H9 (cell line): ENCODE measurements at regions not wholly inside any gene's neighbourhood (a gene's known extent, or its start where the extent isn't known, plus 50 kb on each side); places are given as distances from the start of the nearest gene placed in this dataset.

Experiments
- DNase-seq: peaks from one replicate; pipeline ENCODE4 v3.0.0-alpha.2; 2017
- H2AFZ ChIP-seq: one replicate; pipeline ENCODE4 v1.6.1; 2013; ENCODE audit warnings: mild to moderate bottlenecking, low read length, control low read depth, moderate library complexity
- H2AK5ac ChIP-seq: 2 replicates; pipeline ENCODE4 v1.6.1; 2013; ENCODE audit warnings: low read length, control low read depth, mixed read lengths; ENCODE audit not compliant: insufficient read length
- H2BK120ac ChIP-seq: one replicate; pipeline ENCODE4 v1.6.1; 2013; ENCODE audit warnings: low read depth, mild to moderate bottlenecking, low read length, control low read depth, inconsistent platforms; ENCODE audit not compliant: poor library complexity, severe bottlenecking
- H2BK12ac ChIP-seq: 2 replicates; pipeline ENCODE4 v1.6.1; 2013; ENCODE audit warnings: low read length, control low read depth, mixed read lengths, low read depth; ENCODE audit not compliant: insufficient read length
- H2BK15ac ChIP-seq: 2 replicates; pipeline ENCODE4 v1.6.1; 2013; ENCODE audit warnings: low read depth, low read length, control low read depth
- H2BK20ac ChIP-seq: one replicate; pipeline ENCODE4 v1.6.1; 2013; ENCODE audit warnings: low read depth, mild to moderate bottlenecking, low read length, control low read depth, inconsistent platforms; ENCODE audit not compliant: poor library complexity, severe bottlenecking
- H2BK5ac ChIP-seq: 2 replicates; pipeline ENCODE4 v1.6.1; 2013; ENCODE audit warnings: low read length, control low read depth, mixed read lengths; ENCODE audit not compliant: insufficient read length
- H3K14ac ChIP-seq: 2 replicates; pipeline ENCODE4 v1.6.1; 2013; ENCODE audit warnings: low read length, control low read depth; ENCODE audit not compliant: insufficient read depth
- H3K18ac ChIP-seq: 2 replicates; pipeline ENCODE4 v1.6.1; 2013; ENCODE audit warnings: low read depth, mild to moderate bottlenecking, mixed read lengths, low read length, control low read depth; ENCODE audit not compliant: insufficient read length
- H3K23ac ChIP-seq: 2 replicates; pipeline ENCODE4 v1.6.1; 2013; ENCODE audit warnings: low read length, control low read depth, mixed read lengths, low read depth; ENCODE audit not compliant: insufficient read length
- H3K23me2 ChIP-seq: 2 replicates; pipeline ENCODE4 v1.6.1; 2013; ENCODE audit warnings: low read depth, mild to moderate bottlenecking, mixed read lengths, low read length, control low read depth; ENCODE audit not compliant: insufficient read length, poor library complexity, severe bottlenecking
- H3K27ac ChIP-seq: 2 replicates; pipeline ENCODE4 v1.5.1; 2013; ENCODE audit warnings: low read length, control low read depth, mixed read lengths, low read depth; ENCODE audit not compliant: insufficient read length
- H3K27me3 ChIP-seq: 2 replicates; pipeline ENCODE4 v1.6.1; 2013; ENCODE audit warnings: low read length, control low read depth, inconsistent platforms; ENCODE audit not compliant: insufficient read depth
- H3K4ac ChIP-seq: 2 replicates; pipeline ENCODE4 v1.6.1; 2013; ENCODE audit warnings: low read depth, mild to moderate bottlenecking, control low read depth, inconsistent platforms, low read length, moderate library complexity
- H3K4me1 ChIP-seq: 2 replicates; pipeline ENCODE4 v1.6.1; 2013; ENCODE audit warnings: low read length, control low read depth, inconsistent platforms; ENCODE audit not compliant: insufficient read depth
- H3K4me2 ChIP-seq: 2 replicates; pipeline ENCODE4 v1.6.1; 2013; ENCODE audit warnings: low read length, control low read depth, mixed read lengths; ENCODE audit not compliant: insufficient read length, insufficient read depth
- H3K56ac ChIP-seq: 2 replicates; pipeline ENCODE4 v1.6.1; 2013; ENCODE audit warnings: low read depth, mild to moderate bottlenecking, mixed read lengths, low read length, control low read depth; ENCODE audit not compliant: insufficient read length
- H3K79me1 ChIP-seq: 2 replicates; pipeline ENCODE4 v1.6.1; 2013; ENCODE audit warnings: low read depth, mild to moderate bottlenecking, moderate library complexity, low read length, control low read depth, inconsistent platforms; ENCODE audit not compliant: insufficient read depth, poor library complexity, severe bottlenecking
- H3K79me2 ChIP-seq: 2 replicates; pipeline ENCODE4 v1.6.1; 2013; ENCODE audit warnings: low read length, control low read depth, inconsistent platforms; ENCODE audit not compliant: insufficient read depth
- H3K9ac ChIP-seq: 2 replicates; pipeline ENCODE4 v1.6.1; 2013; ENCODE audit warnings: low read length, control low read depth, mixed read lengths; ENCODE audit not compliant: insufficient read length; ENCODE audit errors: extremely low read depth
- H3K9me3 ChIP-seq: one replicate; pipeline ENCODE4 v1.6.1; 2013; ENCODE audit warnings: low read depth, low read length, inconsistent platforms; ENCODE audit not compliant: control insufficient read depth
- H3T11ph ChIP-seq: one replicate; pipeline ENCODE4 v1.6.1; 2013; ENCODE audit warnings: mild to moderate bottlenecking, low read length, control low read depth, inconsistent platforms
- H4K20me1 ChIP-seq: one replicate; pipeline ENCODE4 v1.6.1; 2013; ENCODE audit not compliant: control insufficient read depth, insufficient read length, insufficient read depth
- H4K5ac ChIP-seq: 2 replicates; pipeline ENCODE4 v1.6.1; 2013; ENCODE audit warnings: low read depth, mild to moderate bottlenecking, mixed read lengths, low read length, control low read depth; ENCODE audit not compliant: insufficient read length
- H4K8ac ChIP-seq: replicated peaks from 2 replicates; pipeline ENCODE4 v1.6.1; 2013; ENCODE audit warnings: low read length, control low read depth, mixed read lengths, low read depth; ENCODE audit not compliant: insufficient read length
- H4K91ac ChIP-seq: 2 replicates; pipeline ENCODE4 v1.6.1; 2013; ENCODE audit warnings: low read depth, mild to moderate bottlenecking, moderate library complexity, mixed read lengths, low read length, control low read depth; ENCODE audit not compliant: insufficient read length
- H3K27ac Mint-ChIP-seq, 3 experiments: 2 replicates in 2 of 3; 3 replicates in 1 of 3; pipeline ENCODE4 v1.8.0; 2020 to 2021; ENCODE audit warnings: mixed read lengths in 3 of 3, mild to moderate bottlenecking in 1 of 3, moderate library complexity in 1 of 3
- H3K27me3 Mint-ChIP-seq: 2 replicates; pipeline ENCODE4 v1.8.0; 2021; ENCODE audit warnings: low read depth, mild to moderate bottlenecking, moderate library complexity, mixed read lengths
- H3K36me3 Mint-ChIP-seq, 3 experiments: 2 replicates in 2 of 3; 3 replicates in 1 of 3; pipeline ENCODE4 v1.8.0; 2020 to 2021; ENCODE audit warnings: low read depth in 3 of 3, mixed read lengths in 3 of 3; ENCODE audit not compliant: insufficient read depth in 1 of 3
- H3K4me1 Mint-ChIP-seq, 2 experiments: 2 replicates each; pipeline ENCODE4 v1.8.0; 2020; ENCODE audit warnings: mixed read lengths in 2 of 2
- H3K4me3 Mint-ChIP-seq, 2 experiments: 2 replicates in 1 of 2; 3 replicates in 1 of 2; pipeline ENCODE4 v1.8.0; 2020 to 2021; ENCODE audit warnings: mild to moderate bottlenecking in 2 of 2, mixed read lengths in 2 of 2, moderate library complexity in 1 of 2
- H3K9me3 Mint-ChIP-seq, 2 experiments: 2 replicates in 1 of 2; 3 replicates in 1 of 2; pipeline ENCODE4 v1.8.0; 2020; ENCODE audit warnings: mild to moderate bottlenecking in 2 of 2, mixed read lengths in 2 of 2, moderate library complexity in 1 of 2
- CTCF ChIP-seq: fragments of 200-600 bp; sonication (generic); conservative IDR thresholded peaks from 3 replicates; pipeline ENCODE4 v1.8.0; 2021; ENCODE audit warnings: antibody characterized with exemption, mild to moderate bottlenecking
- WGBS: extraction: QIAGEN DNeasy Blood & Tissue Kit; methylation state at CpG from one replicate; pipeline ENCODE4 v1.1.7; 2013; ENCODE audit warnings: missing lambda C conversion rate, low lambda C conversion rate, mixed read lengths; ENCODE audit not compliant: insufficient read length; ENCODE audit errors: extremely low coverage; 5-methylcytosine and 5-hydroxymethylcytosine counted together

- Mint-ChIP-seq H3K4me3 (no peak overlapping the region), H3K4me1 (peaks cover 18 to 24% of the 10 kb centered on the region in 2 experiments), H3K9me3 (no peaks in the 10 kb centered on the region), H3K27me3 (no peaks in the 10 kb centered on the region; the same call in 1 of the 2 replicates), H3K27ac (no peak overlapping the region), H3K36me3 (peaks cover 0 to 4% (median 0%) of the 10 kb centered on the region in 3 experiments; a peak in 3 of 7 replicates)
- no CpG with 5 or more reads among the region's 6 CpGs for WGBS
- H2BK12ac ChIP-seq = no peak overlapping the region
- H3K56ac ChIP-seq = no peak overlapping the region
- H3K27ac ChIP-seq = no peak overlapping the region
- no peaks in the 10 kb centered on the region for H4K20me1 ChIP-seq
- H3K23ac ChIP-seq = no peak overlapping the region
- no peak overlapping the region for H3K4ac ChIP-seq
- H2BK20ac ChIP-seq = no peak overlapping the region
- H2AK5ac ChIP-seq = no peak overlapping the region
- no peaks in the 10 kb centered on the region for H3K79me1 ChIP-seq
- no peak overlapping the region for H2BK5ac ChIP-seq
- TF ChIP-seq CTCF = no peak
- no peak overlapping the region for H3T11ph ChIP-seq
- no peaks in the 10 kb centered on the region for H3K27me3 ChIP-seq
- H2BK120ac ChIP-seq = no peak overlapping the region
- H3K9me3 ChIP-seq = no peaks in the 10 kb centered on the region
- H3K18ac ChIP-seq = no peak overlapping the region
- no peak overlapping the region for H4K8ac ChIP-seq
- H3K14ac ChIP-seq = no peak overlapping the region
- DNase-seq = no peak
- no peaks in the 10 kb centered on the region for H3K4me1 ChIP-seq
- no peak overlapping the region for H4K5ac ChIP-seq
- H3K23me2 ChIP-seq = no peaks in the 10 kb centered on the region
- no peaks in the 10 kb centered on the region for H3K79me2 ChIP-seq
- no peak overlapping the region for H4K91ac ChIP-seq
- H2AFZ ChIP-seq = no peak overlapping the region
- no peak overlapping the region for H3K4me2 ChIP-seq
- H3K9ac ChIP-seq = no peak overlapping the region
- H2BK15ac ChIP-seq = no peak overlapping the region
Measured at GRCh38 chr3:57004229-57004628, 56.2 kb upstream of the SPATA12 start.
